GM12878 (cell line): ENCODE measurements at regions not wholly inside any gene's neighbourhood (a gene's known extent, or its start where the extent isn't known, plus 50 kb on each side); places are given as distances from the start of the nearest gene placed in this dataset.

Experiments used
- CREB1 ChIP-seq: IDR thresholded peaks from 2 replicates; pipeline ENCODE4 v1.6.1; 2012; ENCODE audit warnings: low read depth, mild to moderate bottlenecking, inconsistent platforms
- EZH2 ChIP-seq: IDR thresholded peaks from 2 replicates; pipeline ENCODE4 v1.6.1; 2012; ENCODE audit warnings: low read depth, mild to moderate bottlenecking, control low read depth, inconsistent platforms, low read length, borderline replicate concordance; ENCODE audit not compliant: control insufficient read depth
- IRF4 ChIP-seq: IDR thresholded peaks from 2 replicates; pipeline ENCODE4 v1.6.1; 2011; ENCODE audit warnings: low read depth, low read length
- POLR2A ChIP-seq: IDR thresholded peaks from 2 replicates; pipeline ENCODE4 v1.6.1; 2011; ENCODE audit warnings: low read depth, mild to moderate bottlenecking, low read length

GRCh38 chr16:65406933-65407332 is 285.1 kb upstream of the CDH11 start:
- TF ChIP-seq EZH2: no peak
- no peak for TF ChIP-seq CREB1
- no peak for TF ChIP-seq POLR2A
- TF ChIP-seq IRF4: no peak
